ENCODE measurements at regions not wholly inside any gene's neighbourhood (a gene's known extent, or its start where the extent isn't known, plus 50 kb on each side); places are given as distances from the start of the nearest gene placed in this dataset.

DNA sequence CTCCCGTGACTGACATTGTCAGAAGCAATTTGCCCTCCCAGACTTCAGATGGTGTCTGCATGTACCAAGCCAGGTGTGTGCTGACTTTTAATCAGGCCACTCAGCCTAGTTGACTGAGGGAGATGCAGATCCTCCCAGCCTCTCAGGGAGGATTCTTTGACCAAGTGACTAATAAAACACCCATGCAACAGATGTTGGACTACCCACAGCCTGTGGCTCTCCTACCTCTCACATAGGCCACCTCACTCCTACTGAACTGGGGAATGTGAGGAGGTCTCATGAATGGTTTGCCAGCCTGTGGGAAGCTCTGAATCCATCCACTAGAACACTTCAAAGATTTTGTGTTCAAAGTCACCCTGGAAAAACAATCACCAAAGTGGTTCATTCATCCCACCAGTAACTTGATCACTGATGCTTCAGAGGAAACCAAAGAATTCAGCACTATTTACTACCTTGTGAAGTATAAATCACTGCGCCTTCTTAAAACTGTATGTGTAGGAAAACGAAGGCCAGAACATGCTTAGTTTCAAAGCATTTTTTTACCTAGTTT is 80.1 kb downstream of the ESM1 start:
- TF ChIP-seq, protein P1, sequence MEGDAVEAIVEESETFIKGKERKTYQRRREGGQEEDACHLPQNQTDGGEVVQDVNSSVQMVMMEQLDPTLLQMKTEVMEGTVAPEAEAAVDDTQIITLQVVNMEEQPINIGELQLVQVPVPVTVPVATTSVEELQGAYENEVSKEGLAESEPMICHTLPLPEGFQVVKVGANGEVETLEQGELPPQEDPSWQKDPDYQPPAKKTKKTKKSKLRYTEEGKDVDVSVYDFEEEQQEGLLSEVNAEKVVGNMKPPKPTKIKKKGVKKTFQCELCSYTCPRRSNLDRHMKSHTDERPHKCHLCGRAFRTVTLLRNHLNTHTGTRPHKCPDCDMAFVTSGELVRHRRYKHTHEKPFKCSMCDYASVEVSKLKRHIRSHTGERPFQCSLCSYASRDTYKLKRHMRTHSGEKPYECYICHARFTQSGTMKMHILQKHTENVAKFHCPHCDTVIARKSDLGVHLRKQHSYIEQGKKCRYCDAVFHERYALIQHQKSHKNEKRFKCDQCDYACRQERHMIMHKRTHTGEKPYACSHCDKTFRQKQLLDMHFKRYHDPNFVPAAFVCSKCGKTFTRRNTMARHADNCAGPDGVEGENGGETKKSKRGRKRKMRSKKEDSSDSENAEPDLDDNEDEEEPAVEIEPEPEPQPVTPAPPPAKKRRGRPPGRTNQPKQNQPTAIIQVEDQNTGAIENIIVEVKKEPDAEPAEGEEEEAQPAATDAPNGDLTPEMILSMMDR (IDR thresholded peaks at IDR 0.05; ENCODE audit: insufficient read depth, low read depth, low read length): no peak
- no peaks in the 10 kb centered on the region for H3K27me3 ChIP-seq (ENCODE audit: control insufficient read depth, insufficient read depth, low read length)
- no peak overlapping the region for H3K4me3 ChIP-seq (ENCODE audit: low read depth, low read length)
- H3K36me3 ChIP-seq (ENCODE audit: control insufficient read depth, insufficient read depth, low read length): no peaks in the 10 kb centered on the region
- DNase-seq (ENCODE audit: low read depth): no peak
- ChIA-PET CTCF (interaction anchor here (0.8 to 10.1 kb wide), 26 partner anchors 9 to 1648 kb away, joined by 3 to 96 read pairs (median 4); partner anchors contain the start of genes GPX8 and SNX18), POLR2A (interaction anchor here (0.6 to 1.1 kb wide), 2 partner anchors 138 to 255 kb away, joined by 3 to 5 read pairs; partner anchors contain the start of gene GPX8)

GRCh38 chr5:54904425-54904824 is 81.0 kb downstream of the ESM1 start:
- no peaks in the 10 kb centered on the region for H3K36me3 ChIP-seq (ENCODE audit: control insufficient read depth, insufficient read depth, low read length)
- no peaks in the 10 kb centered on the region for H3K27me3 ChIP-seq (ENCODE audit: control insufficient read depth, insufficient read depth, low read length)
- CTCF ChIA-PET: interaction anchor here (0.9 to 10.1 kb wide), 19 partner anchors 9 to 412 kb away, joined by 3 to 96 read pairs (median 5); partner anchors contain the start of genes GPX8 and SNX18
- TF ChIP-seq, protein P1 (IDR thresholded peaks at IDR 0.05; ENCODE audit: insufficient read depth, low read depth, low read length): peak; percentile 79
- H3K4me3 ChIP-seq (ENCODE audit: low read depth, low read length): no peak overlapping the region
- POLR2A ChIA-PET: interaction anchor here (1.1 kb wide), 1 partner anchor 256 kb away, joined by 5 read pairs; the partner anchor contains the start of gene GPX8
- no peak for DNase-seq (ENCODE audit: low read depth)

GRCh38 chr5:54902791-54903473 is 82.5 kb downstream of the ESM1 start:
- DNase-seq (ENCODE audit: low read depth): no peak
- TF ChIP-seq, protein P1 (IDR thresholded peaks at IDR 0.05; ENCODE audit: insufficient read depth, low read depth, low read length): no peak
- Histone ChIP-seq H3K4me3 (ENCODE audit: low read depth, low read length) (no peak overlapping the region), H3K27me3 (ENCODE audit: control insufficient read depth, insufficient read depth, low read length) (no peaks in the 10 kb centered on the region; the same call in 1 of the 2 replicates), H3K36me3 (ENCODE audit: control insufficient read depth, insufficient read depth, low read length) (no peaks in the 10 kb centered on the region)
- ChIA-PET CTCF (interaction anchor here (0.5 to 10.1 kb wide), 10 partner anchors 36 to 659 kb away, joined by 3 to 96 read pairs (median 12); partner anchors contain the start of genes GPX8 and SNX18), POLR2A (no interaction called here)

- peak; percentile 52 for DNase-seq (ENCODE audit: low read depth)
- ChIA-PET CTCF (interaction anchor here (1.3 to 6.3 kb wide), 6 partner anchors 9 to 657 kb away, joined by 3 to 59 read pairs (median 8); partner anchors contain the start of genes GPX8 and SNX18), POLR2A (no interaction called here)
- Histone ChIP-seq H3K27me3 (ENCODE audit: control insufficient read depth, insufficient read depth, low read length) (peaks cover 2% of the 10 kb centered on the region; the same call in 1 of the 2 replicates), H3K4me3 (ENCODE audit: low read depth, low read length) (no peak overlapping the region), H3K36me3 (ENCODE audit: control insufficient read depth, insufficient read depth, low read length) (no peaks in the 10 kb centered on the region)
- TF ChIP-seq, protein P1 (IDR thresholded peaks at IDR 0.05; ENCODE audit: insufficient read depth, low read depth, low read length): no peak
These were observed 84.2 kb downstream of the ESM1 start for GRCh38 chr5:54900984-54901725.
